ENCODE measurements at regions not wholly inside any gene's neighbourhood (a gene's known extent, or its start where the extent isn't known, plus 50 kb on each side); places are given as distances from the start of the nearest gene placed in this dataset.
"Not testable (repeated sequence)": the region's sequence is repeated elsewhere in the genome, so short reads cannot be mapped to it uniquely, and the experiment has no call there.

DNA sequence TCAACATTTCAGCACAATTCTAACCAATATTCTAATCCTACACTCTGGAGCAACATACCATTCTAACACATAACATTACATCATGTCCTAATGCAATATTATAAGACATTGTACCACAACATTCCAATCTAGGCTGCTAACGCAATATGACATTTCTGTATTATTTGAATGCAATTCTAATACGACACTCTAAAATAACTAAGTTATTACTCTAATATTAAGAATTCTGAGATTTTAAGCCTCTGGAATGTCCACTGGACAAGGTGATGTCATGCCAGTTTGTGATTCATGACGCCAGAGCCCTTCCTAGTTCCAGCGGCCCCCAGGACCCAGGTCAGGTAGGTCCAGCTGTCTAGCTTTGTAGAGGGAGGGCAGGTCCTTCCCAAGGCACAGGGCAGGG lies 69.7 kb upstream of the SIRPA start:
- no peak for FAIRE-seq

DNA sequence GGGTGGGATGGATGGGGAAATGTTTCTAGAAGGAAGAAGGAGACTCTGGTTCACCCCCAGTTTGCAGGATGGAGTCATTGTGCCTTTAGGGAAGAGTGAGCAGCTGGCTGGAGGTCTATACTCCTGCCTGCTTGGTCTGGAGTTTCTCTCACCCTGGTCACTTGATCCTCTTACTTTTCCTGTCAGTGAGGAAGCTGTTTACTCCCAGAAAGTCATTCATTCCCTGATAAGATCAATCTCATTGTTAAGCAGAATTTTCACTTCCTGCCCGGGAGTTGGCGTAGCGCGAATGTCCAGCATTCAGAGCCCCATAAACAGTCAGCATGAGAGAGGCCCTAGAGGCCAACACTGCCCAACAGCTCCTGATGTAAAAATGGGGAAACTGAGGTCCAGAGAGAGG lies 70.4 kb upstream of the SIRPA start:
- no peak for FAIRE-seq

DNA sequence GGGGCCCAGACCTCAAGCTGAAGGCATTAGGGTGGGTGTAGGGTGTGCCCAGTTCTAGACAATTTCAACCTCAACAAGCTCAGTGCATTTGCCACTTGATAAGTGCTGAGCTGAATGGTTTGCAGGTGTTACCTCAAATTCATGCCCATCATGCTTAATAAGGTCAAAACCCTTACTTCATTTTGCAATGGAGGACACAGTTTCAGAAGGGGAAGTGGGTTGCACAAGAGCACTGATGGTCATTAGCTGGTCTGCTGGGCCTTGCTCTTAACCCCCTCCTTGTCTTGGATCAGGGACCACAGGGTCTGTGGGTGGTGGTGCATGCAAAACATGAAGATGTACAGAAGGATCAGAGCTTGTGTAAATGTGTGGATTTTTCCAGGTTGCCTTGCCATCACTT lies 71.0 kb upstream of the SIRPA start:
- no peak for FAIRE-seq

DNA sequence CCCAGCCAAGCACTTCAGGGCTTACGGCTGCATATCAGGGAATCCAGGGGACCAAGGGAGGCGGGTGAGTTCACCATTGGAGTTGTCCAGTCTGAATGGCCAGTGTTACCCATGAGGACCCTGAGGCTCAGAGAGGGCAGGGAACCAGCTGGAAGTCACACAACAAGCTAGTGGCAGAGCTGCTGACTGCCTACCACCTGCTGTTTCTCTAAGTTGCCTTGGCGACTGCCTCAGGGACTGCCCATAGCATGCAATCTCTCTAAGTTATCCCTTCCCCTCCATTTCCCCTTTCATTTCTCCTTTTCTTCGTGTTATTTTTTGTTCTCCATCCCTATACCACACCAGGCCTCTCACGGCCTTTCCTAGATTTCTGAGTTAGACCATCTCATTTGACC lies 71.8 kb upstream of the SIRPA start:
- FAIRE-seq, result no peak

DNA sequence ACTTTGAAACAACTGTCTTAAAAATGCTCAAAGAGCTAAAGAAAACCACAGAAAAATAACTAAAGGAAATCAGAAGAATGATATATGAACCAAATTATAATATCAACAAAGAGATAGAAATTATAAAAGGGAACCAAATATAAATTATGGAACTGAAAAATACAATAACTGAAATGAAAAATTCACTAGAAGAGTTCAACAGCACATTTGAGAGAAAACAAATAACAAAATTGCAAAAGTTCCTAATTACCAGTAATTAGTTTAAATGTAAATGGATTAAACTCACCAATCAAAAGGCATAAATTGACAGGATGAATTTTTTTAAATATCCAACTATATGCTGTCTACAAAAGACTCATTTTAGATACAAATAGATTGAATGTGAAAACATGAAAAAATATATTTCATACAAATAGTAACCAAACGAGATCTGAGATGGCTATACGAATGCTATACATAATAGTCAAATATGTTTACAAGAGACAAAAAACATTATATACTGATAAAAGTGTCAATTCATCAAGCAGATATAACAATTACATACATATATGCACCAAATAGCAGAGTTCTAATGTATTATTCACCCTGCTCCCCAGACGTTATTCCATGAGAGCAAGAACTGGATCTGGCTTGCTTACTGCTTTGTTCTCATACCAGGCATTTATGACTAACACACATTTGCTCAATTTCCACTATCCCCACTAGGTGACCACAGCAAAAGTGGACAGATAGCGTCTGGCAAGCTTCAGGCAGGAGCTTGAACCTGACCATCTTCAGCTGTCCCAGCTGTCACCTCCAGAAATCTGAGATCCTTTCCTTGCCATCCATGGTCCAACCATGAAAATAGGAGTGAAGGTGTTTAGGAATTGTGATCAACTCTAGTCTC lies 72.4 kb upstream of the SIRPA start:
- peak; percentile 6 for FAIRE-seq

DNA sequence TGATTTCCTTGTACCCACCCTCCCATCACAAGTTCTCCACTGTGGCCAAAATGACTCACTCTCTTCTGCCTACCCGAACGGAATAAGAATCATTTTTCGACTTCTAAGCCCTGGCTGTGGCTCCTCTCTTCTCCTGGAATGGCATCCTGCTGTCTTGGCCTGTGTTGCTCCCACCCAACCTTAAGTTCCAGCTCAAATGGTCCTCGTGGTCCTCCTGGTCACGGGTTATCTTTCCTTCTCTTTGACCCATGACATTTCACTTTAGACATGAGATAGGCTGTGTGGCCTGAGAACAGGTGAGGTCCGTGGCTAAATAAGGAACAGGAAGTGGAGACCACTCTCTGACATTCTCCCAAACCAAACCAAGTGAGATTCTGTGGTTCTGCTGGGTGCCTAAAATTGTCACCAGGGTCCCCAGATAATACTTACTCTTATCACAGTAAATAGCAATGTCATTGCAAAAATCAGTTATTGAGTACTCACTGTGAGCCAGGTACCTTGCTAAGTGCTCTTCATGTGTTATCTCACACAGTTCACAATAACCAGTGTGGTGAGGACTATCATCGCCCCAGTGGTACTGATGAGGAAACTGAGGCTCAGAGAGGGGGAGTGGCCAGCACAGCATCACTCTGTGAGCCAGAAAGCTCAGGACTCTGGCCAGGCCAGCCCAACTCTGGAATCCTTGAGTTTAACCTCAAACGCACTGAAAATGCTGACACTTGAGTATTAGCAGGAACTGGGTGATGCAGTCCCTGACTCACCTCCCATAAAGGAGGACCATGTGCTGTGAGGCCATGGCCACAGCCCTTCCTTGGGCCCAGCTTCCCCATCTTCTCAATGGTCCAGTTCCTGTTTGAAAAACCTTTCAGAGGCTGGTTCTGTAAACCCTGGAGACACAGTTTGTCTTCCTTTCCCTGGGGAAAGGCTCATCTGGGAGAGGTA lies 74.8 kb upstream of the SIRPA start:
- FAIRE-seq, result no peak

DNA sequence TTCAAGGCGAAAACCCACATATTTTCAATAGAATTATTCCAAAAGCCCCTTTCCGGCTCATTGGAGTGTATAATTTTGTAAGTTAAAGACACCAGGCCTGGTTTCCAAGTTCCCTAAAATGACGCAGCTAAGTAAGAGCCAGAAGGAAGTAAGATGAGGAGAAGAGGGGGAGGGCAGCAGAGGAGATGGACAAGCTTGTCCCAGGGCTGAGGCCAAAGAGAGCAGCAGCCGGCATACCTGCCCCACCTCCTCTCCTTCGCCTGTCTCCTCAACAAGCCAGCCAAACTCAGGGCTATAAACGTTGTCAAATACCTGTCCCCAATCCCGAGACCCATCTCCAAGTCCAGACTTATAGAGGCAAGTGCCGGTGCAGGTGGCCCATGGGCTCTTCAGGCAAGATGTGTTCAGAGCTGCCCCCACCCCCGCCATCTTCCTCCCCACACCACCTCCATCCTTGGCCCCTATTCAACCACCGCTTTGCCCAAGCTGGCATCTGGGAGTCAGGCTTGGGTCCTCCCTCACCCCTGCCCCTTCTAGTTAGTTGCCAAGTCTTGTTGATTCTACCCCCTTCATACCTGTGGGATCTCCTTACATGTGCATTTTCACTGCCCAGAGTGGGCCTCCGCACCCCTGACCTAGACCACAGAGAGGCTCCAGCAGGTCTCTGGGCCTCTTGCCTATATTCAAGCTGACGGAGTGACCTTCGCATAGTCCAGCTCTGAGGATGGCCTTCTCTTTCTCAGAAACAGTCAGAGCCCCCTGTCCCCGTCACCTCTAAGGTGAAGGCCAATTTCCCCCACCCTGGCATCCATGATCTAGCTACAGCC lies 75.7 kb upstream of the SIRPA start:
- no peak for FAIRE-seq

DNA sequence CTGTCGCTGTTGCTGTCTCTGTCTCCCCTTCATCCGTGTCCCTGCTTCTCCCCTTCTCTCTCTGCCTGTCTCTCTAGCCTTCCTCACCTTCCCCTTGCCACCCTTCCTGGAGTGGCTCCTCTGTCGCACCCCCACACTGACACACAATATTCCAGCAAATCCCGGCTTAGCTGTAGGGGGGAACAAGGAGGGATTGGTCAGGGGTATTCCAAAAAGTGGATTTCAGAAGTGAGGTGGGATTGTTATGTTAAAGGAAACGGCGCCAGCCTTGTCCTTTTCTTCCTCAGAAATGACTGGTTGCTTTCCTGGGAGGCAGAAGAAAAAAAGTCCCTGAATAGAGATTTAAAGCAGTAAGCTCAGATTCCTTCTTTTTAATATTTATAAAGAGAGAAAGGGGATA lies 76.3 kb upstream of the SIRPA start:
- no peak for FAIRE-seq

DNA sequence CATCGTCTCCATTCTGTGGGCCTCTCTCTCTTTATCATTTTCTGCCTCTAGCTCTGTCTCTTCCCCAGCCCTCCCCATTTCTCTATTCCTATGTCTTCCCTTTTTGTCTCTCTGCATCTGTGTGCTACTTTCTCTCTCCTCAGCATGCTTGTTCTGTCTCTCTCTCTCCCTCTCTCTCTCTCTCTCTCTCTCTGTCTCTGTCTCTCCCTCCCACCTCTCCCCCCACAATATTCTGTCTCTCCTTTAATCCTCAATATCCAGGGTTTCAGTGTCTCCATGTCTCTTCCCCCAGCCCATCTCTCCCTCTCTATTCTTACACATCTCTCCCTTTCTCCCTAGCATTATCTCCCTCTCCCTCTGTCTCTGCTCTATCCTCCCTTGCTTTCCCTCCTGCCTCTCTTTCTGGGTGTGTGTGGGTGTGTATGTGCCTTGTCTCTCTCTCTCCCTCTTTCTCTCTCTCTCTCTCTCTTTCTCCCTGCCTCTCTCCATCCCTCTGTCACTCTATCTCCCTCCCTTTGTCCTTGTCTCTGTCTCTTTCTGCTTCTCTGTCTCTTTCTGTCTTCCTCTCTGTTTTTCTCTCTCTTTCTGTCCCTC lies 76.9 kb upstream of the SIRPA start:
- FAIRE-seq, result no peak

DNA sequence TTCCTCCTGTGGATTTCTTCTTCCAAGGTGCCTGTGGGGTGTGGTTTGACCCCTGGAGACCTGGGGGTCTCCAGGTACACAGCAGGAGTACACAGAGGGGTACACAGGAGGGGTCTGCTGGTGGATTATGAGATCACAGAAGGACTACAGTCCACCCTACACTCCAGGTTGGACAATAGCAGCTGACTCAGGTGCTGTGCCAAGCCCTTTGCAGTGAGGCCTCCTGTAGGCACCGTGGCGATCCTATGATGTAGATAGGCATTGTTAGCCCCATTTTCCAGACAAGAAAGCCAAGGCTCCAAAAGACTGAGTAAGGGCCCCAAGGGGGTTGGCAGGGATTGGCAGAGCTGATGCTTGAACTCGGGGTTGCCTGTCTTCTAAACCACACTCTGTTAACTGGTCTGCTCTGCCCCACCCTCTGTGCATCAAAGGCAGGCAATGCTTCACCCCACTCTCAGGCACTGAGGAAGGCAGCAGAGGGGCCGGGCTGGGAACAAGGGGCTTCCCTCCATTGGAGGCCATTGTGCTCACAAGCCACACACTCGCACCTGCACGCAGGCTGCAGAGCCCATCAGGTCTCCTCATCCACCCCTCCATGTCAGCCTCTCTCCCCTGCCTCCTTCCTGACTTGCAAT lies 77.5 kb upstream of the SIRPA start:
- no peak for FAIRE-seq

DNA sequence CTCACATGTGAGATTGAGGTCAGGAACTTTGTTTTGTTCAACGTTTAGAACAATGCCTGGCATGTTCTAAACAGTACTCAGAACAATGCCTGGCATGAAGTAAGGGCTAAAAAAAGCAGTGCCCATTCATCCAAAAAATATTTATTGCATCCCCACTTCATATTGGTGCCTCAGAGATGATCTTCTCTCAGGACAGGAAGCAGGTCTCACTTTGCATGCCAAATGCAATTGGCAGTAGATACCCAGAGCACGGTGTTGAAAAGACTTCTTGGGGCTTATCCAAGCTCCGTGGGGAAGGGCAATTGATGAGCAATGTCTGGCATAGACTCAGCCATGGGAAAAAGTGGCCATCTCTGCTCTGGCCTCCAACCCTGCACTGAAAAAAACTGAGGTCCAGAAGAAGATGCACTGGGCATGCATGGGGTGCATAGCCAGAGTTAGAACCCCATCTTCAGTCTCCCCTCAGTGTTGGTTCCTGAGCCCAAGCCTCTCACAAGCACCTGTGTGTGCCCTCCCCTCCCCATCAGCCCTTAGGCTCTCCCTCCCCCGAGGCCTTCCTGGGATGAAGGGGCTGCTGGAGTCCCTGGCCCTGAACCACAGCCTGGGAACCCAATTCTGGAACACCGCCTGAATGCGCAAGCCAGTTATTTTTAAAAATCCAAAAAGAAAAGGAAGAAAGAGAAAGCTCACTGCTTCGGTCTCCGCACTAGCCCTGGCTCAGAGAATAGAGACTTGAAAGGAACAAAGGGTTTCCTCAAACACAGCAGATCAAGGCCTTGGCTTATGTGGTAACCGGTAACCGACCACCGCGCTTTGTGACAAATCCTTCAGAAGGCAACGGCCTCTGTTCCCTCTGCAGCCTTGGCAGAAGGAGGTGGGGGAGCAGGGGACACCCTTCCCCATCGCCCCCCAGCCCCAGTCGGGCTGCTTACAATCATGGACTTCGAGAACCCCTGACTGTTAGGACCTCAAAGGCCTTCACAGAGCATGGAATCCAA lies 78.5 kb upstream of the SIRPA start:
- FAIRE-seq, result no peak

DNA sequence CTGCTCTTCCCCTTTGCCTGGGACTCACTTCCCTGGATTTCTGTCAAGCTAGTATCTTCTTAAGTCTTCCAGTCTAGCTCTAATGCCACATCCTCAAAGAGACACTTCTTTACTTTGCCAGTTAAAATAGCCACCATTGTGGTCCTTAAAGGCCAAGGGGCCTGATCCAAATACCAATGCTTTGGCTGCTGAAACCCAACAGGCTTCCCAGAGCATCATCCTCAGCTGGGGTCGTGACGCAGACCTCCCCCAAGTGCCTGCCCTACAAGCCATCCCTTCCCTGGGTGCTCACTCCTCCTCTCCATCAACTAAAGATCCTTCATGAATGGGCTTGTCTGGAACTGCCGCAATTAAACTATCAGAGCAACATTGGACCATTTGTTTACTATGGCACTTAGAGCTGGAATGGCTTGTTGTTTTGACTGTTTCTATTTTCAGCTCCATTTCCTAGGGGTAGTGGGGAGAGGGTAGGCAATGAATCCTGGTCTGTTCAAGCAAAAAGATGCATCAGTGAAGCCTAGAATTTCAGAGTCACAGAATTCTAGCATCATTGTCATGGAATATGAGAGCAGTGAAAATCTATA lies 79.6 kb upstream of the SIRPA start:
- FAIRE-seq, result no peak

DNA sequence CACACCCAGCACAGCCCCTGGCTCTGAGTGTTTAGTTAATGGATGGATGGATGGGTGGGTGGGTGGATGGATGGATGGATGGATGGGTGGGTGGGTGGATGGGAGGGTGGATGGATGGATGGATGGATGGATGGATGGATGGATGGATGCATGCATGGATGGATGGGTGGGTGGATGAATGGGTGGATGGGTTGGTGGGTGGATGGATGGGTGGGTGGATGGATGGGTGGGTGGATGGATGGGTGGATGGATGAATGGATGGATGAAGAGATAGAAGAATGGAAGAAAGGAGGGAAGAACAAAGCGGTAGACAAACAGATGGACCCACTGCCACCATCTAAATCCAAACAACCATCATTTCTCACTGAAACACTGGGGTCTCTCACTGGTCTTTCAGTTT lies 80.3 kb upstream of the SIRPA start:
- not testable (repeated sequence) for FAIRE-seq

DNA sequence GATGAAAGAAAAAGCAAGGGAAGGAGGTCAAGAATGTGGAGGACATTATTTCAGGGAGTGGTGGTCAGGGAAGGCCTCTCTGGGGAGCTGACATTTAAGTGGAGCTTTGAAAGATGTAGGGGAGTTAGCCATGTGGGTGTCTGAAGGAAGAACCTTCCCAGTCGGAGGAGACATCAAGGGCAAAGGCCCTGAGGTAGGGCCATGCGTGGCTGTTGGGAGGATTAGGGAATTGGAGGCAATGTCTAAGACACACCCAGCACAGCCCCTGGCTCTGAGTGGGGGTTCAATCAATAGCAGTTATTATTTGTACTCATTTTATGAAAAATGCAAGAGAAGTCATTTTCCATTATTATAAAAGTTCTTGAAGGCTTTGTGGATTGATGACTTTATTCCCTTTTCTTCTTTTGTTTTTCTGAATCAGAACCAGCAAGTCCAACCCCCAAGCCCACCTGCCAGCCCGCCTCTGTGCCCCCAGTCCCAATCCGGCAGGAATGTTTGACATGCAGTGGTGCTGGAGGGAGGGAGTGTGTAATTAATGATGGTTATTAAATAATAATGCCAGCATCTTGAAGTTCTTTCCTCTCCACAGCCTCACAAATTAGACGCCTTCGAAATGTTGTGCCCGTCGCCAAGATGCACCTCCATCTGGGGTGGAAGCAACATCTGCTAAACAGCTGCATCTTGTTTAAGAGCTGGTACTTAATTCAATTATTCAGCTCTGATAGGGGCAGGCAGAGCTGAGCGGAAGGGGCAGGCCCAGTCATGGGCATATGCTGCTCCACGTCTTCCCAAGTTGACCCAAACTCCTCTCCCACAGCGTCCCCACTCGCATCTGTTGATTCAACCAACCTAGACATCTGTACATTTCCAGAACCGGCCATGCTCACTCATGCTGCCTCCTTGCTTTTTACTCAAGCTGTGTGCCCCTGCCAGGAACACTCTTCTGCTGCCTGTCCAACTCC lies 81.3 kb upstream of the SIRPA start:
- FAIRE-seq, result no peak

DNA sequence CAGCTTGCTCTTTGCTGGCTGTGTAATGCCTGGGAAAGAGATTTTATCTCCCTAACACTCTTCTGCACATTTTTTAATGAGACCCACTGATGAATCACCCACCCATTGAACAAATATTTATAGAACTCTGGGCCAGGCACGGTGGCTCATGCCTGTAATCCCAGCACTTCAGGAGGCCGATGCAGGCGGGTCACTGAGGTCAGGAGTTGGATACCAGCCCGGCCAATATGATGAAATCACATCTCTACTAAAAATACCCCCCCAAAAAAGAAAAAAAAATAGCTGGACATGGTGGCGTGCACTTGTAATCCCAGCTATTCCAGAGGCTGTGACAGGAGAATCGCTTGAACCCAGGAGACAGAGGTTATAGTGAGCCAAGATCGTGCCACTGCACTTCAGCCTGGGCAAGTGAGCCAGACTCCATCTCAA lies 82.1 kb upstream of the SIRPA start:
- no peak for FAIRE-seq

DNA sequence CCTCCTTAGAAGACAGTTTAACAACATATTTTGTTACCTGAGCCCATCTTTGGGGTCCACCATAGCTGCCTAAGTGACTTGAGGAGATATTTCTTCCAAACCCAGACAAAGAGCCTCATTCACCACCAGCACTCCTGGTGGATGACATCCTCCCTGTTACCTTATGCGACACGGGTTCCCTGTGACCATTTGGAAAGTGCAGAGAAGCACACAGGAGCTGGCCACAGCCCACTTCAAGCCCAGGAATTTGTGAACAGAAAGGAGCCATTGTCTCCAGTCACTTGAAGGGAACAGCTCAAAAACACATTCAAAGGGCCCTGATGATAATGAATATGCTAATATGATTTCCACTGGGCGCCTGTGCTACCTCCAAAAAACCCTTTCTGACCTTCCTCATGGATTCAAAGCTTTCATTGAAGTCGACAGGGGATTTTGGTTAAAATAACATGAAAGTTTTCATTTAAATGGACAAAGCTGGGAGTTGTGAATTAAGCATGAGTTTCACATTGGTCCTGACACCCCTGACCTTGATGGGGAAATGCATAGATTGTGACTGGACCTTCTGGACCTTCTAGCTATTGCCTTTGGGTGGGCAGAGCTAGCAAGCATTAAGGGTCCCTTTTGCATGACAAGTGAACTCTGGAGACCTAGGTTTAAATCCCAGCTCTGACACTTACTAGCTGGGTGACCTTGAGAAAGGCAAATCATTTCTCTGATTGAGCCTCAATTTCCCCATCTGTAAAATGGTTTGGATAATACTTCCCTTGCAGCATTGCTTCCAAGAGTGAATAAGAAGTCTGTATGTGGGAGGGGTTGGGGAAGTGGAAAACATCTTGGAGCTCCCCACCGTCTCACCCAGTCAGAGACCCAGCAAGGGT lies 83.3 kb upstream of the SIRPA start:
- FAIRE-seq, result no peak

DNA sequence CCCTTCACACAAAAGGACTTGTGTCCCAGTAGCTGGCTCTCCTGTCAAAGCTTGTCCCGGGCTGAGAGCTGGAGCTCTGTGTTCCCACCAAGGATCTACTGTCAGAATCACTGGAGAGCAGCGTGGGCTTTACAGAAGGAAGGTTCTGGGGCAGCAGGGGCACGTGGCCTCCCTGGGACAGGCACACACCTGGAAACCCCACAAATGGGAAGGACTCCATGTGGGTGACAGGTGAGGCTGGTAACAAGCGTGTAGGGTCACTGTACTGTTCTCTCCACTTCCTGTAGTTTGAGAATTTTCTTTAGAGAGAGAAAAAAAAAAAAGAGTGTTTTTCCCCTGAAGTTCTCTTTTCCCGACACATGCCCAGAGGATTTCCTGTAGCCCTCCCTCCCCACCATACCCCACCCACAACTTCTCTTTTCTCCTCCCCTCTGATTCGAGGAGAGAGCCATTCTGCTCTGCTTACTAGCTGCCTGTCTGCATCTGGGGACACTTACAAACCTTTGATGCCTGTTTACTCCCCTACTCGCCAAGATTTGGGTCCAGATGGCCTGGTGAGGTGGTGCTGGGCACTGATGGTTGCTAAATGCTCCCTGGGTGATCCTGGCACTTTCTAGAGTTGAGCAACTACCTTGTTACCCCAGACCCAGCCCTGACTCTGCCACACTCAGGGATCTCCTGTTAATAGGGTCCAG lies 84.1 kb upstream of the SIRPA start:
- no peak for FAIRE-seq

DNA sequence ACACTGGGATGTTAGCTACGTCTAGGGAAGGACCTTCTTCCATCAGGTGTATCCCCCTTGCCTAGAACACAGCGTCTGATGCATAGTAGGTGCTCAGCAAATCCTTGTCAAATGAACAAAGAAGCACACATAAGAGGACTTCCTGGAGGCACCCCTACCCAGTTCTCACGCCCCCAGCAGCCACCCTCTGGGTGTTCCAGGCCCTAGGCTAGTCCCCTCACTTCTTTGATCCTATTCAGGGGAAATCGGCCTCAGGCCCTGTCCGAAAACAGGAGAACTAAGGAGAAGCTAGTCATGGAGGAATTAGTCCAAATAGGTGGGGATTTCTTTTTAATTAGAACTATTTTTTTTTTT lies 84.7 kb upstream of the SIRPA start:
- no peak for FAIRE-seq
